ENCODE measurements at regions not wholly inside any gene's neighbourhood (a gene's known extent, or its start where the extent isn't known, plus 50 kb on each side); places are given as distances from the start of the nearest gene placed in this dataset. TPM values are rescaled to one million over a fixed set of nuclear protein-coding genes. Genes with fewer than 3 reads are reported as not detected.

DNA sequence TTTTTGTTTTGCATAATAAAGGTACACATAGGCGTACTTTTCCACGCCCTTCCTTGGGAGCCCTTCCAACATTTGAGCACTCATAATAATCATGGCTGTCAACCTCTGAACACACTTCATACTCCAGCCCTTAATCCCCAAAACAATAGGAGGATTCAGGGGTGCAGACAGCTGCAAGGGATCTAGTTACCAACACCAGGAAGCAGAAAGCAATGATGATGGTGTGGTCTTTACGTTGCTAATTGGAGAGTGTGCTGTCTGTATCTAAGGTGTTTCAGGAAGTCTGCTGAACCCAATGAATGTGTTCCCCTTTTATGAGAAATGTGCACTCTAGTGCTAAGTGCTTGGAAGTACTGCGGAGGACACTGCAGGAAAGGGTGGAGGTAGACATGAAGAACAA lies 60.3 kb upstream of the PDZRN3 start:
- FAIRE-seq = no peak
- no peak for DNase-seq (ENCODE audit: low spot score in 2 of 2)

DNA sequence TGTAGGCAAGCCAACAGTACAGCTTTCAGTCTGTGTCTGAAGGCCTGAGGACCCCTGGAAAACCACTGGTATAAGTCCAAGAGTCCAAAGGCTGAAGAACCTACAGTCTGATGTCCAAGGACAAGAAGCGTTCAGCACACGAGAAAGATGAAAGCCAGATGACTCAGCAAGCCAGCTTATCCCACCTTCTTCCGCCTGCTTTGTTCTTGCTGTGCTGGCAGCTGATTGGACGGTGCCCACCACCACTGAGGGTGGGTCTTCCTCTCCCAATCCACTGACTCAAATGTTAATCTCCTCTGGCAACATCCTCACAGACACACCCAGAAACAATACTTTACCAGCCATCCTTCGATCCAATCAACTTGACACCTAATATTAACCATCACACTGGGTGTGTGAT lies 59.0 kb upstream of the PDZRN3 start:
- DNase-seq (ENCODE audit: low spot score in 2 of 2) (no peak), FAIRE-seq (no peak)

- FAIRE-seq = no peak
- no peak for DNase-seq (ENCODE audit: low spot score in 2 of 2)
These were observed 56.9 kb upstream of the PDZRN3 start for GRCh38 chr3:73681610-73682009.

DNA sequence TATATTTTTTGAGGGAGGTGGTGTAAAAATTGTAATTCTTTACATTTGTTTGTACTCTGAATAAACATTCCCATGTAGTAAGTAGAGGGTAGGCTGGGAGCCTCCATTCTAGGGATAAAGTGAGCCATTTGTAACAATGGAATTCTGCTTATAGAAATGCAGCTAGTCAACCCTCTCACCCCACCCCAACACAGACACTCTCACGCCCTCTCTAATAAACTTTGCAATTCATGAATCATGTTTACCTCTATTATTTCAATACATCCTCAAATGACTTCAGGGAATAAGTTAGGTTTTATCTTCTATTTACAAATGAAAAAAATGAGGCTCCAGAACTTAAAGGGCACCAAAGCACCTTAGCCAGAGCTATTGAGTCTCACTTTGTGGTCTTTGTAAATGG lies 56.5 kb upstream of the PDZRN3 start:
- no peak for FAIRE-seq

GRCh38 chr3:73680391-73681095 lies 55.8 kb upstream of the PDZRN3 start:
- FAIRE-seq (no peak), DNase-seq (ENCODE audit: low spot score in 2 of 2) (no peak)

More for the DNA sequence above, 56.5 kb upstream of the PDZRN3 start:
- DNase-seq (ENCODE audit: low spot score in 2 of 2) = no peak

DNA sequence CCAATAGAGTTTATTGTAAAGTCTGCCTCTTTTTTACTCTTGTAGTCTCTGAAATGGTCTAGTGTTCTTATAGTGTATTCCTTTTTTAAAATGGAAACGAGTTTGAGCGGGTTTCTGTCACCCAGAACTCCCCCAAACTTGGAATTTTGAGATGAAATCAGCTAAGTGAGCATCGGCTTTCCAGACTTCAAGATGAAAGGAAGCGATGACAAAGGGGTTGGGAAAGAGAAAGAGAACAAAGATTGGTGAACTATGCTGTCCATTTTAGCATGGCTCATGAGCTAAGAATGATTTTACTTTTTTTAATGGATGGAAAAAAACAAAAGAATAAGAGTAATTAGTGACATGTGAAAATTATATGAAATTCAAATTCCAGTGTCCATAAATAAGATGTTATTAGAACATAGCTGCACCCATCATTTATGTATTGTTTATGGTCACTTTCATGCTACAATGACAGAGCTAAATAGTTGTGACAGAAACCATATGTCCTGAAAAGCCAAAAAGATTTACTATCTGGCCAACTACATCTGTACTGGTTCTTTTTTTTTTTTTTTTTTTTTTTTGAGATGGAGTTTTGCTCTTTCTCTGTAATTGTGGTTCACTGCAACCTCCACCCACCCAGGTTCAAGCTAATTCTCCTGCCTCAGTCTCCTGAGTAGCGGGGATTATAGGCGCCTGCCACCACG lies 52.7 kb upstream of the PDZRN3 start:
- no peak for FAIRE-seq
- DNase-seq (ENCODE audit: low spot score in 2 of 2) = no peak

Small RNAs in the stretch of these regions (small RNA-seq; reads per million reads assigned to genes)
- not detected for gene RF00017

All from frontal cortex (tissue), 4 donors.